ENCODE measurements at regions not wholly inside any gene's neighbourhood (a gene's known extent, or its start where the extent isn't known, plus 50 kb on each side); places are given as distances from the start of the nearest gene placed in this dataset.
"Not testable (repeated sequence)": the region's sequence is repeated elsewhere in the genome, so short reads cannot be mapped to it uniquely, and the experiment has no call there.

GRCh38 chr18:10604182-10604581, 78.4 kb downstream of the NAPG start:
- no peaks in the 10 kb centered on the region for H3K36me3 Mint-ChIP-seq (ENCODE audit: low read depth)
- H3K9me3 ChIP-seq (ENCODE audit: control insufficient read depth, low read length, poor library complexity, severe bottlenecking): no peaks in the 10 kb centered on the region
- no peaks in the 10 kb centered on the region for H3K27me3 Mint-ChIP-seq
- H3K4me3 Mint-ChIP-seq: no peak overlapping the region
- H3K4me1 Mint-ChIP-seq: no peaks in the 10 kb centered on the region
- ATAC-seq: no peak
- no peak for DNase-seq
- H3K27ac Mint-ChIP-seq: no peak overlapping the region

- H3K36me3 Mint-ChIP-seq (ENCODE audit: low read depth): not testable (repeated sequence)
Measured at GRCh38 chr18:10606881-10607280, 81.1 kb downstream of the NAPG start.

GRCh38 chr18:10607332-10608248, 81.8 kb downstream of the NAPG start:
- H3K4me1 Mint-ChIP-seq; H3K36me3 Mint-ChIP-seq (ENCODE audit: low read depth); H3K4me3 Mint-ChIP-seq; H3K9me3 ChIP-seq (ENCODE audit: control insufficient read depth, low read length, poor library complexity, severe bottlenecking); H3K27ac Mint-ChIP-seq; DNase-seq; ATAC-seq; H3K27me3 Mint-ChIP-seq: not testable (repeated sequence)

More at GRCh38 chr18:10606881-10607280, 81.1 kb downstream of the NAPG start:
- not testable (repeated sequence) for DNase-seq; H3K9me3 ChIP-seq (ENCODE audit: control insufficient read depth, low read length, poor library complexity, severe bottlenecking); H3K4me1 Mint-ChIP-seq; H3K27ac Mint-ChIP-seq; H3K27me3 Mint-ChIP-seq; H3K4me3 Mint-ChIP-seq; ATAC-seq

- H3K9me3 ChIP-seq (ENCODE audit: control insufficient read depth, low read length, poor library complexity, severe bottlenecking); H3K36me3 Mint-ChIP-seq (ENCODE audit: low read depth); DNase-seq; H3K27ac Mint-ChIP-seq; H3K4me3 Mint-ChIP-seq; H3K27me3 Mint-ChIP-seq; H3K4me1 Mint-ChIP-seq: not testable (repeated sequence)
- ATAC-seq: peak; percentile 28
Measured at GRCh38 chr18:10608450-10608849, 82.6 kb downstream of the NAPG start.

GRCh38 chr18:10609046-10609445, 83.2 kb downstream of the NAPG start:
- not testable (repeated sequence) for H3K36me3 Mint-ChIP-seq (ENCODE audit: low read depth); DNase-seq; H3K9me3 ChIP-seq (ENCODE audit: control insufficient read depth, low read length, poor library complexity, severe bottlenecking); H3K27ac Mint-ChIP-seq; H3K4me3 Mint-ChIP-seq; H3K4me1 Mint-ChIP-seq; H3K27me3 Mint-ChIP-seq; ATAC-seq

- not testable (repeated sequence) for H3K4me1 Mint-ChIP-seq; H3K9me3 ChIP-seq (ENCODE audit: control insufficient read depth, low read length, poor library complexity, severe bottlenecking); DNase-seq; H3K27me3 Mint-ChIP-seq; H3K36me3 Mint-ChIP-seq (ENCODE audit: low read depth); H3K27ac Mint-ChIP-seq; H3K4me3 Mint-ChIP-seq; ATAC-seq
Measured at GRCh38 chr18:10613226-10613625, 87.4 kb downstream of the NAPG start.

- not testable (repeated sequence) for H3K27ac Mint-ChIP-seq; H3K9me3 ChIP-seq (ENCODE audit: control insufficient read depth, low read length, poor library complexity, severe bottlenecking); H3K4me1 Mint-ChIP-seq; H3K36me3 Mint-ChIP-seq (ENCODE audit: low read depth); DNase-seq; H3K4me3 Mint-ChIP-seq; ATAC-seq
- H3K27me3 Mint-ChIP-seq: peaks cover 15% of the 10 kb centered on the region
Measured at GRCh38 chr18:10616714-10617113, 90.9 kb downstream of the NAPG start.

- not testable (repeated sequence) for H3K36me3 Mint-ChIP-seq (ENCODE audit: low read depth); H3K4me1 Mint-ChIP-seq; H3K9me3 ChIP-seq (ENCODE audit: control insufficient read depth, low read length, poor library complexity, severe bottlenecking); ATAC-seq; DNase-seq; H3K27ac Mint-ChIP-seq; H3K4me3 Mint-ChIP-seq
- H3K27me3 Mint-ChIP-seq: peaks cover 15% of the 10 kb centered on the region
Measured at GRCh38 chr18:10618797-10619196, 93.0 kb downstream of the NAPG start.

- not testable (repeated sequence) for H3K4me1 Mint-ChIP-seq; H3K27ac Mint-ChIP-seq; H3K9me3 ChIP-seq (ENCODE audit: control insufficient read depth, low read length, poor library complexity, severe bottlenecking); H3K36me3 Mint-ChIP-seq (ENCODE audit: low read depth); ATAC-seq; DNase-seq; H3K4me3 Mint-ChIP-seq
- H3K27me3 Mint-ChIP-seq: peaks cover 15% of the 10 kb centered on the region
Measured at GRCh38 chr18:10619280-10619679, 93.5 kb downstream of the NAPG start.

- DNase-seq; H3K9me3 ChIP-seq (ENCODE audit: control insufficient read depth, low read length, poor library complexity, severe bottlenecking); H3K27ac Mint-ChIP-seq; H3K4me1 Mint-ChIP-seq; H3K4me3 Mint-ChIP-seq; H3K36me3 Mint-ChIP-seq (ENCODE audit: low read depth); ATAC-seq: not testable (repeated sequence)
- peaks cover 15% of the 10 kb centered on the region for H3K27me3 Mint-ChIP-seq
Measured at GRCh38 chr18:10619833-10620232, 94.0 kb downstream of the NAPG start.
